CD14-positive monocyte (primary cell): ENCODE measurements at regions not wholly inside any gene's neighbourhood (a gene's known extent, or its start where the extent isn't known, plus 50 kb on each side); places are given as distances from the start of the nearest gene placed in this dataset.

ENCODE experiments used
- DNase-seq, 3 donors: peaks; one replicate each; pipeline ENCODE4 v3.0.0-alpha.2; 2011 to 2022
- H2AFZ ChIP-seq: 2 replicates; pipeline ENCODE4 v1.6.0; 2012; ENCODE audit warnings: mild to moderate bottlenecking, low read depth, low read length, inconsistent platforms; ENCODE audit not compliant: insufficient read depth, poor library complexity, severe bottlenecking
- H3K27ac ChIP-seq, 2 donors: 1 replicate in 1 of 2; 2 replicates in 1 of 2; pipeline ENCODE4 v1.5.1; 2012 to 2013; ENCODE audit warnings: low read length in 2 of 2, control low read depth in 1 of 2, inconsistent platforms in 1 of 2, low read depth in 1 of 2, mild to moderate bottlenecking in 1 of 2
- H3K27me3 ChIP-seq, 2 donors: one replicate each; pipeline versions ENCODE4 v1.6.0 to v1.6.1; 2011 to 2013; ENCODE audit warnings: low read length in 2 of 2; ENCODE audit not compliant: control insufficient read depth in 2 of 2, insufficient read depth in 2 of 2
- H3K36me3 ChIP-seq, 2 donors: replicated peaks in 1 of 2; 1 replicate in 1 of 2; 2 replicates in 1 of 2; pipeline versions ENCODE4 v1.5.1 to v1.6.1; 2012 to 2013; ENCODE audit warnings: low read length in 2 of 2, control low read depth in 1 of 2, inconsistent platforms in 1 of 2, mild to moderate bottlenecking in 1 of 2; ENCODE audit not compliant: insufficient read depth in 2 of 2, control insufficient read depth in 1 of 2
- H3K4me1 ChIP-seq, 2 donors: 1 replicate in 1 of 2; 2 replicates in 1 of 2; pipeline versions ENCODE4 v1.5.1 to v1.6.1; 2012 to 2013; ENCODE audit warnings: low read length in 2 of 2, control low read depth in 1 of 2, inconsistent platforms in 1 of 2, mild to moderate bottlenecking in 1 of 2, moderate library complexity in 1 of 2; ENCODE audit not compliant: insufficient read depth in 2 of 2, control insufficient read depth in 1 of 2
- H3K4me2 ChIP-seq: replicated peaks from 2 replicates; pipeline ENCODE3; 2012; ENCODE audit warnings: low read length, moderate library complexity, mild to moderate bottlenecking; ENCODE audit not compliant: poor library complexity, severe bottlenecking; ENCODE audit errors: extremely low read depth
- H3K4me3 ChIP-seq, 3 experiments: fragments of 200-600 bp in 1 of 3; sonication (generic) in 1 of 3; replicated peaks in 1 of 3; 1 replicate in 2 of 3; 2 replicates in 1 of 3; pipeline ENCODE4 v1.5.1; 2011 to 2013; ENCODE audit warnings: low read length in 3 of 3, mild to moderate bottlenecking in 3 of 3, control low read depth in 2 of 3, low read depth in 2 of 3, inconsistent platforms in 1 of 3, moderate library complexity in 1 of 3
- H3K79me2 ChIP-seq: 2 replicates; pipeline ENCODE4 v1.6.0; 2012; ENCODE audit warnings: mild to moderate bottlenecking, control low read depth, inconsistent platforms, low read length, moderate library complexity; ENCODE audit not compliant: insufficient read depth
- H3K9ac ChIP-seq: 2 replicates; pipeline ENCODE4 v1.6.0; 2017; ENCODE audit warnings: low read length, mild to moderate bottlenecking; ENCODE audit not compliant: insufficient read depth, poor library complexity, severe bottlenecking
- H3K9me3 ChIP-seq, 2 donors: replicated peaks in 1 of 2; 1 replicate in 1 of 2; 2 replicates in 1 of 2; pipeline versions ENCODE4 v1.5.1 to v1.6.1; 2012 to 2013; ENCODE audit warnings: low read length in 2 of 2, control low read depth in 1 of 2; ENCODE audit not compliant: control insufficient read depth in 1 of 2, insufficient read depth in 1 of 2
- H4K20me1 ChIP-seq: 2 replicates; pipeline ENCODE4 v1.6.0; 2012; ENCODE audit warnings: mild to moderate bottlenecking, low read length, control low read depth, moderate library complexity; ENCODE audit not compliant: insufficient read depth
- H3K27ac Mint-ChIP-seq, 7 donors: one replicate each; pipeline ENCODE4 v1.8.0; 2020; ENCODE audit warnings: mild to moderate bottlenecking in 7 of 7, mixed read lengths in 7 of 7, moderate library complexity in 6 of 7, inconsistent platforms in 2 of 7
- H3K27me3 Mint-ChIP-seq, 3 donors: one replicate each; pipeline ENCODE4 v1.8.0; 2021 to 2022; ENCODE audit warnings: low read depth in 3 of 3, mild to moderate bottlenecking in 3 of 3, mixed read lengths in 3 of 3, moderate library complexity in 3 of 3, inconsistent platforms in 1 of 3
- H3K36me3 Mint-ChIP-seq, 2 donors: one replicate each; pipeline ENCODE4 v1.8.0; 2020; ENCODE audit warnings: mixed read lengths in 2 of 2, inconsistent platforms in 1 of 2, mild to moderate bottlenecking in 1 of 2
- H3K4me1 Mint-ChIP-seq: one replicate; pipeline ENCODE4 v1.8.0; 2020; ENCODE audit warnings: mild to moderate bottlenecking, mixed read lengths
- H3K4me3 Mint-ChIP-seq, 2 donors: one replicate each; pipeline ENCODE4 v1.8.0; 2020; ENCODE audit warnings: mild to moderate bottlenecking in 2 of 2, mixed read lengths in 2 of 2, moderate library complexity in 1 of 2
- H3K9me3 Mint-ChIP-seq, 7 donors: one replicate each; pipeline ENCODE4 v1.8.0; 2020 to 2022; ENCODE audit warnings: mixed read lengths in 7 of 7, mild to moderate bottlenecking in 6 of 7, moderate library complexity in 6 of 7, inconsistent platforms in 2 of 7
- WGBS: methylation state at CpG from one replicate; pipeline ENCODE4 v1.1.5; 2013; ENCODE audit warnings: missing lambda C conversion rate; ENCODE audit not compliant: insufficient coverage; 5-methylcytosine and 5-hydroxymethylcytosine counted together
- intact Hi-C, 2 donors: fragments of 100-400 bp; cut with micrococcal nuclease; formaldehyde crosslinking; loops; one replicate each; pipeline versions ENCODE4 v1.15.0 to v1.15.1; 2023
- TF ChIP-seq, protein P1 (sequence below): fragments of 200-600 bp; IDR thresholded peaks from one replicate; pipeline ENCODE4 v1.8.0; 2022; ENCODE audit warnings: antibody characterized with exemption, mild to moderate bottlenecking

GRCh38 chr4:127145006-127145540 is 487.7 kb upstream of the INTU start:
- H3K36me3 Mint-ChIP-seq, result no peaks in the 10 kb centered on the region
- Histone ChIP-seq H3K4me2 (no peak overlapping the region), H3K4me1 (no peaks in the 10 kb centered on the region), H4K20me1 (no peaks in the 10 kb centered on the region), H3K4me3 (no peak overlapping the region), H3K27ac (no peak overlapping the region), H3K9ac (no peak overlapping the region), H3K27me3 (no peaks in the 10 kb centered on the region), H3K9me3 (peaks cover 3 to 5% of the 10 kb centered on the region in 2 donors), H3K36me3 (no peaks in the 10 kb centered on the region), H2AFZ (no peak overlapping the region), H3K79me2 (no peaks in the 10 kb centered on the region)
- H3K4me1 Mint-ChIP-seq, result no peaks in the 10 kb centered on the region
- intact Hi-C loops, result no loop called here
- no peak overlapping the region for H3K4me3 Mint-ChIP-seq
- no peak overlapping the region for H3K27ac Mint-ChIP-seq
- H3K9me3 Mint-ChIP-seq, result peaks cover 0 to 5% (median 2%) of the 10 kb centered on the region in 7 donors
- TF ChIP-seq, protein P1, sequence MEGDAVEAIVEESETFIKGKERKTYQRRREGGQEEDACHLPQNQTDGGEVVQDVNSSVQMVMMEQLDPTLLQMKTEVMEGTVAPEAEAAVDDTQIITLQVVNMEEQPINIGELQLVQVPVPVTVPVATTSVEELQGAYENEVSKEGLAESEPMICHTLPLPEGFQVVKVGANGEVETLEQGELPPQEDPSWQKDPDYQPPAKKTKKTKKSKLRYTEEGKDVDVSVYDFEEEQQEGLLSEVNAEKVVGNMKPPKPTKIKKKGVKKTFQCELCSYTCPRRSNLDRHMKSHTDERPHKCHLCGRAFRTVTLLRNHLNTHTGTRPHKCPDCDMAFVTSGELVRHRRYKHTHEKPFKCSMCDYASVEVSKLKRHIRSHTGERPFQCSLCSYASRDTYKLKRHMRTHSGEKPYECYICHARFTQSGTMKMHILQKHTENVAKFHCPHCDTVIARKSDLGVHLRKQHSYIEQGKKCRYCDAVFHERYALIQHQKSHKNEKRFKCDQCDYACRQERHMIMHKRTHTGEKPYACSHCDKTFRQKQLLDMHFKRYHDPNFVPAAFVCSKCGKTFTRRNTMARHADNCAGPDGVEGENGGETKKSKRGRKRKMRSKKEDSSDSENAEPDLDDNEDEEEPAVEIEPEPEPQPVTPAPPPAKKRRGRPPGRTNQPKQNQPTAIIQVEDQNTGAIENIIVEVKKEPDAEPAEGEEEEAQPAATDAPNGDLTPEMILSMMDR, result no peak
- H3K27me3 Mint-ChIP-seq, result peaks cover 0 to 1% (median 0%) of the 10 kb centered on the region in 3 donors
- no peak for DNase-seq
- 64% methylated on average over 1 of the region's 5 CpGs for WGBS

DNA sequence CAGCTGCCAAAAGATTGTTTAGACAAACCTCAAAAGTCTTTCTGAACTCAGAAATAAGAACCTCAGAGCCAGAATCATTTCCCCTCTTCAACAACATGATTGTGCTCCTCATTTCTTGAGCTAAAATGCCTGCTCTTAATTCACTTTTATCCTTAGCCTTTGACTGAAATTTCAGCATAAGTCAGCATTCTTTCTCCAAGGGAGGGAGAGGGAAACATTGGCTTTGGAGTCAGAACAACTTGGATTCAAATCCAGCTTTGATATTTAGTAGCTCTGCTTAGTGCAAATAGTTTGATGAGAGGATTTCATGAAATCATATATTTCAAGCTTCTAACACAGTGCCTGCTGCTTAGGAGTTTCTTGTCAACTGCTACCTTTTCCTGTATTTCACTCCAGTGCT is 484.6 kb upstream of the INTU start:
- intact Hi-C loops, result no loop called here
- no peak overlapping the region for H3K4me2 ChIP-seq
- DNase-seq, result no peak
- Mint-ChIP-seq H3K4me3 (no peak overlapping the region), H3K27ac (no peak overlapping the region), H3K4me1 (no peaks in the 10 kb centered on the region), H3K9me3 (peaks cover 0 to 7% (median 2%) of the 10 kb centered on the region in 7 donors), H3K27me3 (peaks cover 0 to 2% (median 1%) of the 10 kb centered on the region in 3 donors), H3K36me3 (no peaks in the 10 kb centered on the region)
- no peaks in the 10 kb centered on the region for H4K20me1 ChIP-seq
- H3K9me3 ChIP-seq, result peaks cover 3 to 5% of the 10 kb centered on the region in 2 donors
- H2AFZ ChIP-seq, result no peak overlapping the region
- no peaks in the 10 kb centered on the region for H3K79me2 ChIP-seq
- no peak overlapping the region for H3K27ac ChIP-seq
- H3K9ac ChIP-seq, result no peak overlapping the region
- no peaks in the 10 kb centered on the region for H3K27me3 ChIP-seq
- no peaks in the 10 kb centered on the region for H3K36me3 ChIP-seq
- no peaks in the 10 kb centered on the region for H3K4me1 ChIP-seq
- TF ChIP-seq, protein P1, result no peak
- H3K4me3 ChIP-seq, result no peak overlapping the region
